Naive thymus-derived CD4-positive, alpha-beta T cell (primary cell): ENCODE measurements at regions not wholly inside any gene's neighbourhood (a gene's known extent, or its start where the extent isn't known, plus 50 kb on each side); places are given as distances from the start of the nearest gene placed in this dataset.

Experiments used
- ATAC-seq: fragments of 150-1000 bp; cut with Tn5 transposase; 2 replicates; pipeline ENCODE4 v1.10.0; 2021; ENCODE audit warnings: mild to moderate bottlenecking, moderate library complexity
- CTCF ChIA-PET: fragments of 350-600 bp; sonication (Branson Sonifier 250); formaldehyde crosslinking; loops from one replicate; lab custom pipeline; 2021; ENCODE audit warnings: antibody characterized with exemption; lab: Charles Lee
- POLR2A ChIA-PET: fragments of 350-600 bp; sonication (Branson Sonifier 250); formaldehyde crosslinking; loops from one replicate; lab custom pipeline; 2021; ENCODE audit warnings: antibody characterized with exemption, inconsistent platforms; lab: Charles Lee
- DNase-seq, 9 donors: peaks; one replicate each; pipeline versions ENCODE4 v3.0.0 to v3.0.0-alpha.2; 2020 to 2022; ENCODE audit warnings: mixed read lengths in 1 of 9
- H3K27ac ChIP-seq: one replicate; pipeline ENCODE4 v1.7.0; 2013; ENCODE audit warnings: mild to moderate bottlenecking, low read depth, low read length, moderate library complexity
- H3K27me3 ChIP-seq, 2 donors: one replicate each; pipeline ENCODE4 v1.7.0; 2013; ENCODE audit warnings: low read length in 2 of 2, mild to moderate bottlenecking in 2 of 2, moderate library complexity in 2 of 2; ENCODE audit not compliant: control insufficient read depth in 2 of 2, insufficient read depth in 2 of 2
- H3K36me3 ChIP-seq, 3 experiments: 1 replicate in 2 of 3; 2 replicates in 1 of 3; pipeline ENCODE4 v1.7.0; 2013; ENCODE audit warnings: low read length in 3 of 3, mild to moderate bottlenecking in 3 of 3, moderate library complexity in 1 of 3; ENCODE audit not compliant: insufficient read depth in 3 of 3, control insufficient read depth in 2 of 3
- H3K4me1 ChIP-seq, 2 donors: one replicate each; pipeline ENCODE4 v1.7.0; 2013; ENCODE audit warnings: low read length in 2 of 2, mild to moderate bottlenecking in 2 of 2, moderate library complexity in 1 of 2; ENCODE audit not compliant: control insufficient read depth in 2 of 2, insufficient read depth in 2 of 2
- H3K4me3 ChIP-seq: 2 replicates; pipeline ENCODE4 v1.7.0; 2013; ENCODE audit warnings: mild to moderate bottlenecking, low read length
- H3K9me3 ChIP-seq, 3 experiments: 1 replicate in 2 of 3; 2 replicates in 1 of 3; pipeline ENCODE4 v1.7.0; 2013; ENCODE audit warnings: low read length in 3 of 3; ENCODE audit not compliant: control insufficient read depth in 2 of 3
- H3K27ac Mint-ChIP-seq, 9 donors: one replicate each; pipeline ENCODE4 v1.8.0; 2020 to 2022; ENCODE audit warnings: mixed read lengths in 9 of 9, mild to moderate bottlenecking in 8 of 9, moderate library complexity in 5 of 9, inconsistent platforms in 2 of 9
- H3K27me3 Mint-ChIP-seq, 5 donors: one replicate each; pipeline ENCODE4 v1.8.0; 2021 to 2022; ENCODE audit warnings: mixed read lengths in 5 of 5, mild to moderate bottlenecking in 1 of 5
- H3K36me3 Mint-ChIP-seq, 5 donors: one replicate each; pipeline ENCODE4 v1.8.0; 2020 to 2022; ENCODE audit warnings: mixed read lengths in 5 of 5, mild to moderate bottlenecking in 3 of 5, inconsistent platforms in 1 of 5
- H3K4me1 Mint-ChIP-seq, 7 donors: one replicate each; pipeline ENCODE4 v1.8.0; 2020 to 2022; ENCODE audit warnings: mixed read lengths in 7 of 7, mild to moderate bottlenecking in 3 of 7, inconsistent platforms in 1 of 7
- H3K4me3 Mint-ChIP-seq, 10 donors: one replicate each; pipeline ENCODE4 v1.8.0; 2020 to 2022; ENCODE audit warnings: mild to moderate bottlenecking in 10 of 10, mixed read lengths in 10 of 10, moderate library complexity in 6 of 10, inconsistent platforms in 2 of 10
- H3K9me3 Mint-ChIP-seq, 11 donors: one replicate each; pipeline ENCODE4 v1.8.0; 2020 to 2022; ENCODE audit warnings: mixed read lengths in 11 of 11, mild to moderate bottlenecking in 4 of 11, inconsistent platforms in 1 of 11, moderate library complexity in 1 of 11
- intact Hi-C, 2 donors: fragments of 100-400 bp; cut with micrococcal nuclease; formaldehyde crosslinking; loops; one replicate each; pipeline ENCODE4 v1.15.1; 2023

DNA sequence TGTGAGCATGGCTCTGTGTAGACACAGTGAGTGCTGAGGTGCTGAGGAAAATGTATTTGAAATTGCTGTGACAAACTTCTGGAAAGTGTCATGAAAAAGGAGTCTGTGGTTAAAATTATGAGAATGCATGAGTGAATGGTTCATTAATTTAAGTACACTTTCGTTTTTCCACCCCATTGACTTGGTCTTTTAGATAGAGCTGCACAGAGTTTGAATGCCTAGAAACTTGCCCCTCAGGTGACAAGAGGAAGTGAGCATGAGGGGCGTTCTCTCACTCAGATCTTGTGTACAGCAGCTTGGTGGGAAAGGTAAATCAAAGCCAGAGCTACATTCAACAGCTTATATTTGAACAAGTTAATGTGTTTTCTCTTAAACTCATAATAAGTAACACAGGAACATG is 296.8 kb downstream of the WDR72 start:
- H3K4me1 Mint-ChIP-seq: no peaks in the 10 kb centered on the region
- Histone ChIP-seq H3K27me3 (no peaks in the 10 kb centered on the region), H3K27ac (no peak overlapping the region), H3K4me1 (no peaks in the 10 kb centered on the region), H3K36me3 (no peaks in the 10 kb centered on the region), H3K4me3 (no peak overlapping the region), H3K9me3 (no peaks in the 10 kb centered on the region)
- intact Hi-C loops: no loop called here
- DNase-seq (no peak), ATAC-seq (no peak)
- peaks cover 0 to 12% (median 0%) of the 10 kb centered on the region in 11 donors for H3K9me3 Mint-ChIP-seq
- H3K27ac Mint-ChIP-seq: no peak overlapping the region
- peaks cover 0 to 7% (median 0%) of the 10 kb centered on the region in 5 donors for H3K27me3 Mint-ChIP-seq
- H3K36me3 Mint-ChIP-seq: no peaks in the 10 kb centered on the region
- ChIA-PET CTCF (no interaction called here), POLR2A (no interaction called here)
- no peak overlapping the region for H3K4me3 Mint-ChIP-seq

DNA sequence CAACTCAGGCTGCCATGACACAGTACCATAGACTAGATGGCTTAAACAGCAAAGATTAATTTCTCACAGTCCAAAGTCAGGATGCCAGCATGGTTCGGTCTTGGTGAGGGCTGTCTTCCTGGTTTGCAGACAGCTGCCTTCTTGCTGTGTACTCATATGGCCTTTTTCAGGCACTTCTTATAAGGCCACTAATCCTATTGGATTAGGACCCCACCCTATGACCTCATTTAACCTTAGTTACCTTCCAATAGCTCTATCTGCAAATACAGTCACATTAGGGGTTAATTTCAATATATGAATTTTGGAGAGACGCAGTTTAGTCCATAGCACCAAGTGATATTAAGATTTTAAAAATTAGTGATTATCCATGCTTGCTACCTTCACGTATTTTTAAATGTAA is 297.8 kb downstream of the WDR72 start:
- H3K4me3 Mint-ChIP-seq: no peak overlapping the region
- H3K4me1 Mint-ChIP-seq: no peaks in the 10 kb centered on the region
- ChIA-PET CTCF (no interaction called here), POLR2A (no interaction called here)
- peaks cover 0 to 7% (median 0%) of the 10 kb centered on the region in 5 donors for H3K27me3 Mint-ChIP-seq
- no peak overlapping the region for H3K27ac ChIP-seq
- ATAC-seq (no peak), DNase-seq (no peak)
- H3K27ac Mint-ChIP-seq: no peak overlapping the region
- no peak overlapping the region for H3K4me3 ChIP-seq
- intact Hi-C loops: no loop called here
- H3K36me3 ChIP-seq: no peaks in the 10 kb centered on the region
- H3K36me3 Mint-ChIP-seq: no peaks in the 10 kb centered on the region
- no peaks in the 10 kb centered on the region for H3K4me1 ChIP-seq
- H3K27me3 ChIP-seq: no peaks in the 10 kb centered on the region
- peaks cover 0 to 12% (median 2%) of the 10 kb centered on the region in 11 donors for H3K9me3 Mint-ChIP-seq
- no peaks in the 10 kb centered on the region for H3K9me3 ChIP-seq

DNA sequence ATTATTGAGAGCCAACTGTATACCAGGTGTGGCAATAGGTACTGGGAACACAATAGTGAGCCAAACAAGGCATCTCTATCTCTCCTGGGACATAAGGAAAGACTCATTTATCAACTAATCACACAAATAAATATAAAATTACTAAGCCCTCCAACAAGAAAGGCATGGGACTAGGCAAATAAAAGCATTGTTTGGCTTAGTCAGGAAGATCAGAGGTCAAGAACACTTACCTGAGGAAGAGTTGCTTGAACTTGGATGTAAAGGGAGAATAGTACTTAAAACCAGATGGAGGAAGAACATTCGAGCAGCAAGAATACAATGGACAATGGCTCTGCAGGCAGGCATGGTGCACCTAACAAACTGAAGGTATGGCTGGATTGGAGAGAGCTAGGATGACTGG is 300.7 kb downstream of the WDR72 start:
- no peak overlapping the region for H3K4me3 Mint-ChIP-seq
- Histone ChIP-seq H3K27me3 (no peaks in the 10 kb centered on the region), H3K9me3 (no peaks in the 10 kb centered on the region), H3K36me3 (no peaks in the 10 kb centered on the region), H3K4me3 (no peak overlapping the region), H3K27ac (no peak overlapping the region), H3K4me1 (no peaks in the 10 kb centered on the region)
- ATAC-seq (no peak), DNase-seq (no peak)
- ChIA-PET POLR2A (no interaction called here), CTCF (no interaction called here)
- no peaks in the 10 kb centered on the region for H3K4me1 Mint-ChIP-seq
- H3K27me3 Mint-ChIP-seq: peaks cover 0 to 7% (median 0%) of the 10 kb centered on the region in 5 donors
- H3K9me3 Mint-ChIP-seq: peaks cover 0 to 12% (median 2%) of the 10 kb centered on the region in 11 donors
- no peak overlapping the region for H3K27ac Mint-ChIP-seq
- intact Hi-C loops: no loop called here
- no peaks in the 10 kb centered on the region for H3K36me3 Mint-ChIP-seq

DNA sequence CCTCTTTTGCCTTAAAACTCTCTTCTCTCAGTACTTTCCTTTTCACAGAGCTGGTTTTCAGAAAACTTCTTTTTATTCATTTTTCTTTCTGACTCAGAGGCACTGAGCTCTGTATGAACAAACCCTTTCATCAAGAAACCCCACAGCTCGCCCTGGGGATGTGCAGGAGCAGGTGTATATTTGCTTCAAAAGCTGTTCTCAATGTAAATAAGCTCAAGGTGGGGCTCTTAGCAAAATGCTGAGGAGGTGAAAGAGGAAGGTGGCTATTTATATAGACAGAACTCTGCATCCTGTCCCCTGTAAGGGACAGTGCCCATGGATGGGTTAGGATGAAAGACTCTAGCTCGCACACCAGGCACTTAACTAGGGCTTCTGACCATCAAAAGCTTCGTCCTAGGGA is 302.0 kb downstream of the WDR72 start:
- H3K9me3 Mint-ChIP-seq: peaks cover 0 to 12% (median 0%) of the 10 kb centered on the region in 11 donors
- no peak overlapping the region for H3K27ac Mint-ChIP-seq
- peaks cover 0 to 7% (median 0%) of the 10 kb centered on the region in 5 donors for H3K27me3 Mint-ChIP-seq
- Histone ChIP-seq H3K4me3 (no peak overlapping the region), H3K9me3 (no peaks in the 10 kb centered on the region), H3K27ac (no peak overlapping the region), H3K36me3 (no peaks in the 10 kb centered on the region), H3K4me1 (no peaks in the 10 kb centered on the region), H3K27me3 (no peaks in the 10 kb centered on the region)
- H3K4me1 Mint-ChIP-seq: no peaks in the 10 kb centered on the region
- intact Hi-C loops: no loop called here
- no peak overlapping the region for H3K4me3 Mint-ChIP-seq
- DNase-seq (no peak), ATAC-seq (no peak)
- H3K36me3 Mint-ChIP-seq: no peaks in the 10 kb centered on the region
- CTCF ChIA-PET: no interaction called here
- POLR2A ChIA-PET: no interaction called here

DNA sequence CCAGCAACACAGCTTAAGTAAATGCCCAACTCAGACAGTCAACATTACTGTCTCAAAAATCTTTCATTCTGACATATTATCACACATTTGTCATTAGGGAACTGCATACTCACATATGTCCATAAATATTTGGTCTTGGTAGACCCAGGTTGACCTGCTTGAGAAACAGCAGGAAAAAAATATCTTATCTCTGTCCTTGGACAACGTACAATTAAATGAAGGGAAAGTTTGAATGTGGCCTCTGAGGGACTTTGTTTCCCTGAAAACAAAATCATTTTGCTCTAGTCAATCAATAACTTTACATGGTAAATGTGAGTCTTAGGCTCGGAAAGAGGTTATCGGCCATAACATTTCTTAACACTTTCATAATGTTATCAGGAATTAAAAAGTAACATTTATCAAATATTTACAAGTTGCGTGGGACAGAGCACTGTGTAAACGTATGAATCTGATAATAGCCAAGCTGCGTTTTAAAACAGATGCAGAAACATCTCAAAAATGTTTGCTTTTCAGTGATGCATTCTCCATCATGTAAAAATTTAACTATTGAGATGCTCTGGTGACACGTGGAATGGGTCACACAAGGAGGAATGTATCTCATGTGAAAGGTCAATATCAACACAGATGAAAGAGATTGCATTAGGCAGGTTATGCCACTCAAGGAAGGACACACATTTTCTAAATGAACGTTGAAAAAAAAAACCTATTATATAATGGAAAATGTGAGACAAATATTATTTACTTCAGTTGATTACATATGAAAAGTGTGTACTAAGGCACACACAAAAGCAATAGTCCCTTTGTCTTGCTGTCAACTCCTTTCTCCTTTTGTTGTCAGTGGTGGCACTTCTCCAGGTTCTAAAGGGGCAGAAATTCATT is 304.4 kb downstream of the WDR72 start:
- Mint-ChIP-seq H3K36me3 (no peaks in the 10 kb centered on the region), H3K27me3 (peaks cover 0 to 11% (median 0%) of the 10 kb centered on the region in 5 donors), H3K27ac (no peak overlapping the region), H3K4me3 (no peak overlapping the region), H3K4me1 (no peaks in the 10 kb centered on the region), H3K9me3 (peaks cover 0 to 8% (median 0%) of the 10 kb centered on the region in 11 donors)
- CTCF ChIA-PET: no interaction called here
- no peak for ATAC-seq
- intact Hi-C loops: no loop called here
- POLR2A ChIA-PET: no interaction called here
- H3K27me3 ChIP-seq: no peaks in the 10 kb centered on the region
- H3K4me3 ChIP-seq: no peak overlapping the region
- no peak overlapping the region for H3K27ac ChIP-seq
- no peaks in the 10 kb centered on the region for H3K36me3 ChIP-seq
- no peaks in the 10 kb centered on the region for H3K4me1 ChIP-seq
- H3K9me3 ChIP-seq: no peaks in the 10 kb centered on the region
- no peak for DNase-seq

DNA sequence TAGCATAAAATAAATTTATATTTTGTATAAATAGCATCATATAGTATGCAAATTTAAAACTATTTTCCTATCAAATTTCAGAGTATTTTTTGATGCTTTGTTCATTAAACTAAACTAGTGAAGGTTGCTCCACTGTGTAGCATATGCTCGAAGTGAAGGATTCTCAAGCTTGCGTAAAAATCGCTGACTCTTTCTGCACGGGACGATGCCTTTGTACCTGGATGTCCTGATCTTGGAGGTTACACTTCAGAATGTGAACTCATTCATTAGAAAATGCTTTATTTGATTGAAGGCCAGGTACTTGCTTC is 305.0 kb downstream of the WDR72 start:
- Mint-ChIP-seq H3K27ac (no peak overlapping the region), H3K36me3 (no peaks in the 10 kb centered on the region), H3K4me1 (no peaks in the 10 kb centered on the region), H3K4me3 (no peak overlapping the region), H3K9me3 (peaks cover 0 to 8% (median 0%) of the 10 kb centered on the region in 11 donors), H3K27me3 (peaks cover 0 to 11% (median 0%) of the 10 kb centered on the region in 5 donors)
- Histone ChIP-seq H3K9me3 (no peaks in the 10 kb centered on the region), H3K4me1 (no peaks in the 10 kb centered on the region), H3K27ac (no peak overlapping the region), H3K27me3 (no peaks in the 10 kb centered on the region), H3K4me3 (no peak overlapping the region), H3K36me3 (no peaks in the 10 kb centered on the region)
- intact Hi-C loops: no loop called here
- ChIA-PET CTCF (no interaction called here), POLR2A (no interaction called here)
- DNase-seq: no peak
- no peak for ATAC-seq
